ENCODE measurements at regions not wholly inside any gene's neighbourhood (a gene's known extent, or its start where the extent isn't known, plus 50 kb on each side); places are given as distances from the start of the nearest gene placed in this dataset.

DNA sequence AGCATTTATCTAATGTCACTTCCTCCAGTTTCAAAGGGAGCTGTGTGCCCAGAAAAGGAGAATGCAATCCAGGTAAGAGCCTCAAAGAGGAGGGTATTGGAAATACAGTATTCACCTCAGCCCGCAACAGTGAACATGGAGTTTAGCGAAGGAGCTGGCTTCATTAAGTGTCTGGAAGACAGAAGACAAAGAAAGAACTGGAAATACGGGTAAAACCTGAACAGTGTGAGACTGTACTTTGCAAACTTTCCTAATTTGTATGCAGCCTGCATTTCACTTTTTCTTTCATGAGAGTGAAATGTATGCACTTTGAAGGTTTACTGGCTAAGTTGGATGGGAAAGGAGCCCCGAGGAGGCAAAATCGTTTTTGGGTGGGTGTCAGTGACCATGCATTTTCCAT, 478.4 kb downstream of the HS3ST3B1 start:
- TF ChIP-seq, protein P1, sequence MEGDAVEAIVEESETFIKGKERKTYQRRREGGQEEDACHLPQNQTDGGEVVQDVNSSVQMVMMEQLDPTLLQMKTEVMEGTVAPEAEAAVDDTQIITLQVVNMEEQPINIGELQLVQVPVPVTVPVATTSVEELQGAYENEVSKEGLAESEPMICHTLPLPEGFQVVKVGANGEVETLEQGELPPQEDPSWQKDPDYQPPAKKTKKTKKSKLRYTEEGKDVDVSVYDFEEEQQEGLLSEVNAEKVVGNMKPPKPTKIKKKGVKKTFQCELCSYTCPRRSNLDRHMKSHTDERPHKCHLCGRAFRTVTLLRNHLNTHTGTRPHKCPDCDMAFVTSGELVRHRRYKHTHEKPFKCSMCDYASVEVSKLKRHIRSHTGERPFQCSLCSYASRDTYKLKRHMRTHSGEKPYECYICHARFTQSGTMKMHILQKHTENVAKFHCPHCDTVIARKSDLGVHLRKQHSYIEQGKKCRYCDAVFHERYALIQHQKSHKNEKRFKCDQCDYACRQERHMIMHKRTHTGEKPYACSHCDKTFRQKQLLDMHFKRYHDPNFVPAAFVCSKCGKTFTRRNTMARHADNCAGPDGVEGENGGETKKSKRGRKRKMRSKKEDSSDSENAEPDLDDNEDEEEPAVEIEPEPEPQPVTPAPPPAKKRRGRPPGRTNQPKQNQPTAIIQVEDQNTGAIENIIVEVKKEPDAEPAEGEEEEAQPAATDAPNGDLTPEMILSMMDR (IDR thresholded peaks at IDR 0.05; ENCODE audit: poor library complexity, severe bottlenecking) = no peak
- peaks cover 20% of the 10 kb centered on the region for H3K4me1 ChIP-seq (ENCODE audit: insufficient read depth, poor library complexity, severe bottlenecking)
- no peak overlapping the region for H3K27ac ChIP-seq (ENCODE audit: poor library complexity, severe bottlenecking)
- H3K27me3 ChIP-seq (ENCODE audit: insufficient read depth, poor library complexity, severe bottlenecking) = no peaks in the 10 kb centered on the region
- no peaks in the 10 kb centered on the region for H3K9me3 ChIP-seq (ENCODE audit: severe bottlenecking)
- DNase-seq (ENCODE audit: low spot score) = no peak
- H3K36me3 ChIP-seq (ENCODE audit: low read depth) = no peaks in the 10 kb centered on the region
- ATAC-seq (ENCODE audit: low read depth) = no peak
- H3K4me3 ChIP-seq (ENCODE audit: severe bottlenecking) = no peak overlapping the region

DNA sequence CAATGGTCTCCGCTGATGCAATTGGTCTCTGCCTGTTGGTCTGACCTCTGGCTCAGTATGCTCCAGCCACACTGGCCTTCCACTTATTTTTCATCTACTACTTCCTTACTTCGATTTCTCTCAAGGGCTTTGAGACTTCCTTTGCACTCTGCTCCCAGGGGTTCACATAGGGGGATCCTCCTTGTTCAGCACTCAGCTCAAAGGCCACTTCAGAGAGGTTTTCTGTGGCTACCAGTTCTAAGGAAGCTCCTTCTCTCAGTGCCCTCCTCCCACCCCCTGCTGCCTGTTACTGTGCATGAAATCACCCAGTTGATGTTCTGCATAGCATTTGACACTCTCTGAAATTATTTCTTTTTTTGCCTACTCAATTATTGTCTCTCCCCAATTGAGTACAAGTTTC, 476.4 kb downstream of the HS3ST3B1 start:
- no peaks in the 10 kb centered on the region for H3K27me3 ChIP-seq (ENCODE audit: insufficient read depth, poor library complexity, severe bottlenecking)
- peak overlapping the region; percentile 72 for H3K27ac ChIP-seq (ENCODE audit: poor library complexity, severe bottlenecking)
- no peak for ATAC-seq (ENCODE audit: low read depth)
- no peaks in the 10 kb centered on the region for H3K9me3 ChIP-seq (ENCODE audit: severe bottlenecking)
- DNase-seq (ENCODE audit: low spot score) = no peak
- H3K4me1 ChIP-seq (ENCODE audit: insufficient read depth, poor library complexity, severe bottlenecking) = peaks cover 20% of the 10 kb centered on the region
- no peaks in the 10 kb centered on the region for H3K36me3 ChIP-seq (ENCODE audit: low read depth)
- TF ChIP-seq, protein P1 (IDR thresholded peaks at IDR 0.05; ENCODE audit: poor library complexity, severe bottlenecking) = no peak
- H3K4me3 ChIP-seq (ENCODE audit: severe bottlenecking) = no peak overlapping the region

DNA sequence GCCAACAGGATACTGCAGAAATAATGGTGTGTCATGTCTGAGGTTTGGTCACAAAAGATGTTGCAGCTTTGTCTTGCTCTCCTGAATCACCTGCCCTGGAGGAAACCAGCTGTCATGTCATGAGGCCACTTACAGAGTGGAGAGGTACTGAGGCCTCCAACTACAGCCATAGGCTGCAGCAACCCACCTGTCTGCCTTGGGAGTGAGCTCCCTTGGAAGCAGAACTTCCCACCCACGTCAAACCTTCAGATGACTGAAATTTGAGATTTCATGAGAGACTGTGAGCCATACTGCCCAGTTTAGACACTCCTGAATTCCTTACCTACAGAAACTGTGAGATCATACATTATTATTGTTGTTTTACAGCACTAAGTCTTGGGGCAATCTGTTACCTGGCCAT, 475.9 kb downstream of the HS3ST3B1 start:
- H3K27ac ChIP-seq (ENCODE audit: poor library complexity, severe bottlenecking) = peak overlapping the region; percentile 72
- TF ChIP-seq, protein P1 (IDR thresholded peaks at IDR 0.05; ENCODE audit: poor library complexity, severe bottlenecking) = no peak
- ATAC-seq (ENCODE audit: low read depth) (peak; percentile 95), DNase-seq (ENCODE audit: low spot score) (no peak)
- no peaks in the 10 kb centered on the region for H3K9me3 ChIP-seq (ENCODE audit: severe bottlenecking)
- peaks cover 20% of the 10 kb centered on the region for H3K4me1 ChIP-seq (ENCODE audit: insufficient read depth, poor library complexity, severe bottlenecking)
- H3K36me3 ChIP-seq (ENCODE audit: low read depth) = no peaks in the 10 kb centered on the region
- no peaks in the 10 kb centered on the region for H3K27me3 ChIP-seq (ENCODE audit: insufficient read depth, poor library complexity, severe bottlenecking)
- H3K4me3 ChIP-seq (ENCODE audit: severe bottlenecking) = no peak overlapping the region

DNA sequence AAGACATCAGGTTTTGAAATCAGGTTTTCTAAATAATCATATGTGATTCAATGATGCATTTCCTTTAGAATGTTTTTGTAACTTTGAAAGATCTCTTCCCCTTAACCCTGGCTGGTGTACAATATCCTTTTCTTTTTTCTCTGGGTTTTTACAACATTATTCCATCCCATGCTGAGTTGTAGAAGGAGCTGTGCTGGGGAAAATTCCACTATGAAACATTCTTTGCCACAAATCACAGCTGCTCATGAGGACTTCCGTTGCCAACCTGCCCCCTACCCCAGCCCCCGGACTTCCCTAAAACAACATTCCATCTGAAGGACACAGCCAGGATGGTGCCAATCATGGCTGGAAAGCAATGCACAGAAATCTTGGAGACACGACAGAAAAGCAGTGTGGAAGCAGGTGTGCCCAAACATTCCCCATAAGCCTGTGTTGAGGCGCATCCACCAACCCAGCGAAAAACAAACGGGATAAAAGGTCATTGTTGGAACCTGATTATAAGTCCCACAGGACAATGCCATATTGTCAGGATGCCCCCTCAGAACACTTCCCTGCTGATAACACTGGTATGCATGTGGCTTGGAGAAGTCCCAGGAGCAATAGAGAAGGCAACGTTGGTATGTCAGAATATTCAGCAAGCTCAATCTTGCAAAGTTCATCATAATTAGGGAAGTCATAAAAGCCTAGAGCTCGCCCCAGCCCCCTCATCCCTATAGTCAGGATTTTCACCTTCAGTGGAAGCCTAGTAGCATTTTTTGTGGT, 475.0 kb downstream of the HS3ST3B1 start:
- Histone ChIP-seq H3K27ac (ENCODE audit: poor library complexity, severe bottlenecking) (peak overlapping the region; percentile 72), H3K36me3 (ENCODE audit: low read depth) (no peaks in the 10 kb centered on the region), H3K4me1 (ENCODE audit: insufficient read depth, poor library complexity, severe bottlenecking) (peaks cover 20% of the 10 kb centered on the region), H3K27me3 (ENCODE audit: insufficient read depth, poor library complexity, severe bottlenecking) (no peaks in the 10 kb centered on the region), H3K9me3 (ENCODE audit: severe bottlenecking) (no peaks in the 10 kb centered on the region), H3K4me3 (ENCODE audit: severe bottlenecking) (no peak overlapping the region)
- ATAC-seq (ENCODE audit: low read depth) (no peak), DNase-seq (ENCODE audit: low spot score) (no peak)
- TF ChIP-seq, protein P1 (IDR thresholded peaks at IDR 0.05; ENCODE audit: poor library complexity, severe bottlenecking) = no peak

DNA sequence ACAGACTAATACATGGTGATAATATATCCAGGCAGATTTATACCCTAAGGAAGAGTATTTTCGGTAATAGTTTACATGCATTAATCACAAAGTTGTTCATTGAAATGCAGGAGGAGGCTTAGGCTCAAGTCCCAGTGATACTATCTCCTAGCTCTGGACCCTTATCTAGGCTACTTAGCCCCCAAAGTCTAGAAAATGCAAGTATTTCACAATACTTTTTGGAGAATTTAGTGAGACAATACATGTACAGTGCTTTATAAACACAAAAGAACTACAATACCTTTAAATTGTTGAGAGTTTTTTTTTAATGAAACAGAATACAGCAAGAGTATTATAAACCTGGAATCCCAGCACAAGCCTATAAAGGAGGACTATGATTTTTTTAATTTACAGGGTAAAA, 473.9 kb downstream of the HS3ST3B1 start:
- no peak overlapping the region for H3K27ac ChIP-seq (ENCODE audit: poor library complexity, severe bottlenecking)
- no peak for ATAC-seq (ENCODE audit: low read depth)
- H3K9me3 ChIP-seq (ENCODE audit: severe bottlenecking) = no peaks in the 10 kb centered on the region
- no peaks in the 10 kb centered on the region for H3K27me3 ChIP-seq (ENCODE audit: insufficient read depth, poor library complexity, severe bottlenecking)
- peaks cover 20% of the 10 kb centered on the region for H3K4me1 ChIP-seq (ENCODE audit: insufficient read depth, poor library complexity, severe bottlenecking)
- TF ChIP-seq, protein P1 (IDR thresholded peaks at IDR 0.05; ENCODE audit: poor library complexity, severe bottlenecking) = no peak
- no peak overlapping the region for H3K4me3 ChIP-seq (ENCODE audit: severe bottlenecking)
- DNase-seq (ENCODE audit: low spot score) = no peak
- no peaks in the 10 kb centered on the region for H3K36me3 ChIP-seq (ENCODE audit: low read depth)

Data from RWPE2 (cell line).